GM18507 (cell line): ENCODE measurements at regions not wholly inside any gene's neighbourhood (a gene's known extent, or its start where the extent isn't known, plus 50 kb on each side); places are given as distances from the start of the nearest gene placed in this dataset.
"Not testable (repeated sequence)": the region's sequence is repeated elsewhere in the genome, so short reads cannot be mapped to it uniquely, and the experiment has no call there.

ENCODE experiments used
- DNase-seq: peaks from one replicate; pipeline ENCODE4 v3.0.0; 2011; ENCODE audit warnings: low read depth; ENCODE audit not compliant: insufficient read length; ENCODE audit errors: extremely low spot score
- FAIRE-seq: peaks from 2 replicates; lab custom pipeline; 2011; peaks lifted over from hg19 to GRCh38; lab: Jason Lieb, UNC

- FAIRE-seq (no peak), DNase-seq (no peak)
Observed at GRCh38 chr21:23861911-23862504, 1745.3 kb downstream of the MRPL39 start.

- FAIRE-seq (no peak), DNase-seq (no peak)
Observed at GRCh38 chr21:23858878-23859277, 1748.4 kb downstream of the MRPL39 start.

- FAIRE-seq (no peak), DNase-seq (no peak)
Observed at GRCh38 chr21:23853796-23854379, 1753.4 kb downstream of the MRPL39 start.

DNA sequence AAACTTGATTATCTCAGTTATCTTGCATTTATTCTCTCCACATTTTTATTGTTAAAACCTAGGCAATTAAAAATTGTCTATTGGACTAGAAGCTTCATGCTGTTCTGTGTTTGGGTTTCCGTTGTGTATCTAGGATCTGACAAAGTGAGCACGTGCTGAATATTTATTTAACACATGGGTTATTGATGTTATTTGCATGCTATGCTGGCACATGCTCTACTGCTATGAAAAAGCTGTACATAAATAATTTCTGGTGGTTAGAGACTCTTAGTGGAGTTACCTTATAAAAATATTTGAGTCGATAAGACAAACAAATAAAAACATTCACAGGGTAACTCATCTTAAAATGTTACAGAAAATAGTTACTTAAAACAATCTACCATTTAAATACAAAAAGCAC is 1769.7 kb downstream of the MRPL39 start:
- DNase-seq (no peak), FAIRE-seq (no peak)

DNA sequence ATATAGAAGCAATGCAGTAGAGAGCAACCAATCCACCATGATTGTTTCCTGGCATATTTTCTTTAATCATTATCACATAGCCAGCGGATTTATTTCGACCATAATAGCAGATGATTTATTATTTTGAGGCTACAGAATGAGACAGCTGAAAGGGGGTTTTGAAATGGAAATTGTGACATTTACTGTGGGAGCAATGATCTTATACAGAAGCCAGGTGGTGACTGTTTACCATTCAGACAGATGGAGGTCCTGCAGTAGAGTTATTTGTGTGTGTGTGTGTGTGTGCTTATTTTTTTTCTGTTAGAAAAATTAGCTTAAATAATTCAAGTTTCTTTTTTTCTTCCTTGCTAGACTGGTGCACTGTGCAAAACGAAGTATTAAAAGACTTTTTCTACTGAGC is 1784.5 kb downstream of the MRPL39 start:
- DNase-seq = no peak
- FAIRE-seq = no peak

- DNase-seq (no peak), FAIRE-seq (no peak)
Observed at GRCh38 chr21:23817337-23817736, 1789.9 kb downstream of the MRPL39 start.

DNA sequence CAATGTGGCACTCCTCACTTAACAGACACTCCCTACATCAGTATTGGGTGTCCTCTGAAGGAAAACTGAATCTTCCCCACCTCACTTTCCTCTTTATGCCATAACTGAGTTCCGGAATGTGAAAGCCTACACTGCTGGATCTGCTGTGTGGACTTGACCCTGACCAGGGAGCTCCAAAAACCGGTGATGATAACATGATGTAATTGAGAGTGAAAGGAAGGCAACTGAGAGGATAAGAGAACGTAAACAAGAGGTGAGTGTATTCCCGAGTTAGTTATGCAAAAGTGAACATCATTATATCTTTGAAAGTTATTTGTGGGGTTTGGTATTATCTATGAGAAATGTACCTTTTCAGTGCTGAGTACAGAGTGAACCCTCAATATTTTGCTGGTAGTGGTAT is 1794.8 kb downstream of the MRPL39 start:
- no peak for DNase-seq
- no peak for FAIRE-seq

GRCh38 chr21:23811805-23812204 is 1795.5 kb downstream of the MRPL39 start:
- no peak for DNase-seq
- FAIRE-seq = no peak

DNA sequence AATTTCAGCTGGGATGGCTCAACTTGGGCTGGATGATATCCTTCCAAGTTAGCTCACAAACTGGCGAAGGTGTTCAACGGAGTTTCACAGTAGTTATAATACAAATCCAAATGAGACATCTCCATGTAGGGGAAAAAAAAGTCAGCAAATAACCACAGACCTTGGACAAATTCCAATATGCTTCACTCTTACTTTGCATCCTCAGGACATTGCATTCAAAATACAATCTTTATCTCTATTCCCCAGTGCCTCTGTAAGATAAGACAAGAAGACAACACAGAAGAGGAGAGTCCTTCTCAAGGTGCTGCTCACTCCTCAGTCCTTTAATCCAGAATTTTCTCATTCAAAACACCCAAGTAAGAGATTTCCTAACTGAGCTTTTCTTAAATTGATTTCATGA is 1797.7 kb downstream of the MRPL39 start:
- FAIRE-seq = no peak

GRCh38 chr21:23806966-23807548 is 1800.2 kb downstream of the MRPL39 start:
- not testable (repeated sequence) for FAIRE-seq, DNase-seq

More for the DNA sequence above, 1797.7 kb downstream of the MRPL39 start:
- no peak for DNase-seq

DNA sequence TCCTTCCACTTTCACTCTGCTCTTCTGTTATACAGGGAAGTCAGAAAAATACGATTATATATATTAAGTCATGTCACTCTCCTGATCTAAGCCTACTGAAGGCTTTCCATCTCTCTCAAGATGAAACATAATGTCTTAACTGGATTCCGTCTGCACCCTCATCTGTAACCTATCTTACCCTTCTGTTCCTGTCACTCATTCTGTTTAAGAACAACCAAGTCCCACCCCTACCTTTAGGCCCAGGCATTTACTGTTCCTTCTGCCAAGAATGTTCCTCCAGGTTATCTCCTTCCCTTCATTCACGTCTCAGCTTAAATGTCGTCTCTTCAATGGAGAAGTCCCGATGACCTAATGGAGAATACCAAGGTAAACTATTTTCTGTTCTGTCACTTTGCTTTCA is 1802.4 kb downstream of the MRPL39 start:
- FAIRE-seq (no peak), DNase-seq (no peak)

- no peak for DNase-seq
- no peak for FAIRE-seq
Observed at GRCh38 chr21:23801292-23801691, 1806.0 kb downstream of the MRPL39 start.

DNA sequence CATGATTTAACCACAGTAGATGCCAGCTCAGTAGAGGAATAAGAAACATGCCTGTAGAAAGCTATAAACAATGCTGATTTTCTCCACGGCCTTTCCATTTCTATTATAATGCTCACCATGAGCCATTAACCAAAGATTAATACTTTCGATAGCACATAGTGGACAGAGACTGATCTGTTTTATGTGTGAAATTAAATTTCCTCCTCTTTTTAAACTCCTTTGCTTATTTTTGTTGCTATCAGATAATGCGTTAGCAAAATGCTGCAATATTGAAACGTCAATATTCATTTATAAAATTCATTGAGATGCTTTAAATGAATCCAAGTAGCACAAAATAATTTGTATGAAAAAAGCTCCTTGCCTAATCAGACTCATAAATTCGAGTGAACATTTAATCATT is 1807.9 kb downstream of the MRPL39 start:
- FAIRE-seq (no peak), DNase-seq (no peak)

DNA sequence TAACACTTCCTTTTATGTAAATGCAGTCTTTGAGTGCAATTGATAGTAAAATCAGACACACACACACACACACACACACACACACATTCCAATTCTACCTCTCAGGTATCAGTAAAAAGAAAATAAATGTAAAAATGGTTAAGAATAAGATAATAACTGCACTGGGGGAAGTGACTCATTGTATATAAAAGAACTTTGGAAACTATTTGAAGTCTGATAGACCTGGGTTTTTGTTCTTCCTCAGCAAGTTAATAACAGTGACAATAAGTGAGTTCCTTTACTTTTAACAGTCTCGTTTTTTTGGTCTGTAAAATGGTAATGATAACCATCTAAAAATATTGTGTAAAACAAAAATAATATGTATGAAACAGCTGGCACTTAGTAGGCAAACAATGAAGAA is 1815.0 kb downstream of the MRPL39 start:
- no peak for FAIRE-seq

GRCh38 chr21:23789864-23790263 is 1817.4 kb downstream of the MRPL39 start:
- FAIRE-seq (no peak), DNase-seq (no peak)

More for the DNA sequence above, 1815.0 kb downstream of the MRPL39 start:
- DNase-seq = no peak

DNA sequence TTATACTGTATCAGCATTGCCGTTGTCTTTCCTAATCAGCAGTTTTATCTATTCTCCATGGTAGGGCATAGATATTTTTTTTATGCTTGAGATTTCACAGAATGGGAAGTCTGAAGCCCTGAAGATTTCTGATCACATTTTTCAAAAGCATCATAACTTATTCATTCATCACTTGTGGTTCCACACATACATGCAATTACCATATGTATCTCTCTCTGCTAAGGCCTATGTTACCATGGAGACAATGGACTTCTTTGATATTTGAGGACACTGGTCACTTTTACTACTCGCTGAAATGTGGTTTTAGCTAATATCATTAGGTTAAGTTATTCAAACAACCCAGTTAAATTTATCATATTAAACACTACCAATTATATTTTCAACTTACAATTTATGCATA is 1827.0 kb downstream of the MRPL39 start:
- DNase-seq (no peak), FAIRE-seq (no peak)

GRCh38 chr21:23743821-23744220 is 1863.5 kb downstream of the MRPL39 start:
- FAIRE-seq = no peak
- no peak for DNase-seq

- FAIRE-seq = no peak
- DNase-seq = no peak
Observed at GRCh38 chr21:23740463-23740862, 1866.8 kb downstream of the MRPL39 start.

GRCh38 chr21:23732776-23733175 is 1874.5 kb downstream of the MRPL39 start:
- DNase-seq (no peak), FAIRE-seq (no peak)

- no peak for FAIRE-seq
- DNase-seq = no peak
Observed at GRCh38 chr21:23729331-23729730, 1878.0 kb downstream of the MRPL39 start.

DNA sequence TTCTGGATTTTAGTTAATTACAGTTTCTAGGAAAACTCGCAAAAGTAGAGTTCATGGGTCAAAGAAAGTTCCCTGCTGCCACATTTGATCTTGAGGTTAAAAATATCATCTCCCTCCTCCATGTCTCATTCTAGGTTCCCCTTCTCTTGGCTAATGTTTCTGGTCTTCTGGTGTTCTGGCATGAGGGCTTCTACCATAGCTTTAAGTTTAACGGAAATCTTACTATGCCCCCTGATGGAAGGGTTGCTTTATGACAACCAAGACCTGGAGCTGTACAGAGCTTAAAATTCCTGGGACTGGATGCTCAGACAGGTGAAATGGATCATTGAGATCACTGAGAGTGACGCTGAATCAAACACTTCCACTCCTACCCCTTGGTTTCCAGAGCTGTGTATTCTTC is 1881.7 kb downstream of the MRPL39 start:
- DNase-seq = no peak
- no peak for FAIRE-seq
